ENCODE measurements at regions not wholly inside any gene's neighbourhood (a gene's known extent, or its start where the extent isn't known, plus 50 kb on each side); places are given as distances from the start of the nearest gene placed in this dataset.

GRCh38 chrX:143139681-143140080, 114.0 kb downstream of the SPANXN4 start:
- TF ChIP-seq CTCF (IDR thresholded peaks at IDR 0.05) (no peak), POLR2A (IDR thresholded peaks at IDR 0.05; ENCODE audit: low read depth) (no peak)

Data from esophagus muscularis mucosa (tissue), 3 donors.